GM12878 (cell line): ENCODE measurements at regions not wholly inside any gene's neighbourhood (a gene's known extent, or its start where the extent isn't known, plus 50 kb on each side); places are given as distances from the start of the nearest gene placed in this dataset.

Source experiments
- EP300 ChIP-seq, 2 experiments: fragments of 150-350 bp in 1 of 2; IDR thresholded peaks; 2 replicates each; pipeline ENCODE4 v1.6.1; 2011 to 2012; ENCODE audit warnings: low read depth in 2 of 2, low read length in 2 of 2, borderline replicate concordance in 1 of 2, improper control_type of control experiment in 1 of 2, inconsistent platforms in 1 of 2; ENCODE audit not compliant: control insufficient read depth in 1 of 2
- HCFC1 ChIP-seq: fragments of 150-350 bp; IDR thresholded peaks from 2 replicates; pipeline ENCODE4 v1.6.1; 2014; ENCODE audit warnings: low read length
- TF ChIP-seq, protein P1 (sequence below), 3 experiments: IDR thresholded peaks in 2 of 3; conservative IDR thresholded peaks in 1 of 3; 2 replicates each; pipeline ENCODE4 v1.5.1; 2011; ENCODE audit warnings: low read depth in 3 of 3, low read length in 3 of 3, mild to moderate bottlenecking in 3 of 3, control low read depth in 2 of 3, moderate library complexity in 2 of 3, inconsistent platforms in 1 of 3, mixed read lengths in 1 of 3; ENCODE audit not compliant: control insufficient read depth in 2 of 3, insufficient read depth in 1 of 3; ENCODE audit errors: extremely low read depth in 1 of 3

DNA sequence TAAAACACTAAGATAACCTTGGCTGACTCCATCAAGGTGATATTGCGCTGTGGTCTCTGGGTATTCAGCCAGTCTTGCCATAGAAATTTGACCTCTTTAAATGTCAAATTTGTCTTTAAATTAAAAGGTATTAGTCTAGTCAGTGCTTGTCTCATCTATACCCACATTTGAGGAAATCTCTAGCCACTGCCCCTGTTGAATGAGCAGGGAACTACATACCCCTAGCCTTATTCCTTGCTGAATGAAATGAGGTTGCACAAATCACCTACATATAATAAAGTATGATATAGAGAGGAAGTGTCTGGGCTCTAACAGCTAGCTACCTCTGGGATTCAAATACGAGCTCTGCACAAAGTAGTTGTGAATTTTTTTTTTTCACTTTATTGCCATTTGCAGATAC lies 256.8 kb downstream of the C12orf50 start:
- TF ChIP-seq, protein P1, sequence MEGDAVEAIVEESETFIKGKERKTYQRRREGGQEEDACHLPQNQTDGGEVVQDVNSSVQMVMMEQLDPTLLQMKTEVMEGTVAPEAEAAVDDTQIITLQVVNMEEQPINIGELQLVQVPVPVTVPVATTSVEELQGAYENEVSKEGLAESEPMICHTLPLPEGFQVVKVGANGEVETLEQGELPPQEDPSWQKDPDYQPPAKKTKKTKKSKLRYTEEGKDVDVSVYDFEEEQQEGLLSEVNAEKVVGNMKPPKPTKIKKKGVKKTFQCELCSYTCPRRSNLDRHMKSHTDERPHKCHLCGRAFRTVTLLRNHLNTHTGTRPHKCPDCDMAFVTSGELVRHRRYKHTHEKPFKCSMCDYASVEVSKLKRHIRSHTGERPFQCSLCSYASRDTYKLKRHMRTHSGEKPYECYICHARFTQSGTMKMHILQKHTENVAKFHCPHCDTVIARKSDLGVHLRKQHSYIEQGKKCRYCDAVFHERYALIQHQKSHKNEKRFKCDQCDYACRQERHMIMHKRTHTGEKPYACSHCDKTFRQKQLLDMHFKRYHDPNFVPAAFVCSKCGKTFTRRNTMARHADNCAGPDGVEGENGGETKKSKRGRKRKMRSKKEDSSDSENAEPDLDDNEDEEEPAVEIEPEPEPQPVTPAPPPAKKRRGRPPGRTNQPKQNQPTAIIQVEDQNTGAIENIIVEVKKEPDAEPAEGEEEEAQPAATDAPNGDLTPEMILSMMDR (IDR thresholded peaks at IDR 0.05 in 2 of 3, conservative IDR thresholded peaks at IDR 0.05 in 1 of 3; ENCODE audit: control insufficient read depth in 2 of 3, extremely low read depth in 1 of 3, insufficient read depth in 1 of 3, low read depth in 3 of 3, low read length in 3 of 3) = no peak
- TF ChIP-seq EP300 (IDR thresholded peaks at IDR 0.05; ENCODE audit: borderline replicate concordance in 1 of 2, control insufficient read depth in 1 of 2, low read depth in 2 of 2, low read length in 2 of 2) (no peak), HCFC1 (no peak)
